WTC11 (cell line): ENCODE measurements at regions not wholly inside any gene's neighbourhood (a gene's known extent, or its start where the extent isn't known, plus 50 kb on each side); places are given as distances from the start of the nearest gene placed in this dataset.

ENCODE experiments used
- ATAC-seq: fragments of 200-7000 bp; cut with Tn5 transposase; 2 replicates; pipeline ENCODE4 v1.10.0; 2021; ENCODE audit warnings: mild to moderate bottlenecking, moderate library complexity
- CTCF ChIA-PET: fragments of 300-600 bp; sonication (Branson Sonifier 250); formaldehyde crosslinking; loops from one replicate; lab custom pipeline; 2021; ENCODE audit warnings: antibody characterized with exemption; lab: Charles Lee
- POLR2A ChIA-PET: fragments of 350-600 bp; sonication (Branson Sonifier 250); formaldehyde crosslinking; loops from one replicate; lab custom pipeline; 2021; ENCODE audit warnings: antibody characterized with exemption; lab: Charles Lee
- DNase-seq: peaks from one replicate; pipeline ENCODE4 v3.0.0; 2021; ENCODE audit warnings: low spot score
- H3K27ac Mint-ChIP-seq: 2 replicates; pipeline ENCODE4 v1.8.0; 2021; ENCODE audit warnings: mixed read lengths
- H3K27me3 Mint-ChIP-seq: 2 replicates; pipeline ENCODE4 v1.8.0; 2021; ENCODE audit warnings: low read depth, mild to moderate bottlenecking, moderate library complexity, mixed read lengths
- H3K36me3 Mint-ChIP-seq: 2 replicates; pipeline ENCODE4 v1.8.0; 2021; ENCODE audit warnings: mixed read lengths
- H3K4me1 Mint-ChIP-seq: 2 replicates; pipeline ENCODE4 v1.8.0; 2022; ENCODE audit warnings: mixed read lengths
- H3K4me3 Mint-ChIP-seq: 2 replicates; pipeline ENCODE4 v1.8.0; 2021; ENCODE audit warnings: mild to moderate bottlenecking, moderate library complexity, mixed read lengths
- H3K9me3 Mint-ChIP-seq: 2 replicates; pipeline ENCODE4 v1.8.0; 2021; ENCODE audit warnings: mixed read lengths
- CREM ChIP-seq: sonication (generic); formaldehyde crosslinking; IDR thresholded peaks from 2 replicates; pipeline ENCODE4 v1.8.1; 2022; ENCODE audit warnings: mild to moderate bottlenecking, missing genetic modification reagents, moderate library complexity
- IRF1 ChIP-seq: sonication (generic); formaldehyde crosslinking; IDR thresholded peaks from 2 replicates; pipeline ENCODE4 v1.8.0; 2023; ENCODE audit warnings: missing genetic modification reagents
- IRF2 ChIP-seq: sonication (generic); formaldehyde crosslinking; IDR thresholded peaks from 2 replicates; pipeline ENCODE4 v1.8.0; 2022; ENCODE audit warnings: low read depth, missing genetic modification reagents, borderline replicate concordance
- JAZF1 ChIP-seq: fragments of 250-450 bp; sonication (Bioruptor Pico); IDR thresholded peaks from 2 replicates; pipeline ENCODE4 v1.9.0; 2021; ENCODE audit warnings: moderate library complexity, mild to moderate bottlenecking, inconsistent platforms
- MXD4 ChIP-seq: fragments of 250-450 bp; sonication (Bioruptor Pico); IDR thresholded peaks from 2 replicates; pipeline ENCODE4 v1.8.0; 2021; ENCODE audit warnings: mild to moderate bottlenecking, moderate library complexity, borderline replicate concordance
- NFYB ChIP-seq: sonication (generic); formaldehyde crosslinking; conservative IDR thresholded peaks from 2 replicates; pipeline ENCODE4 v1.8.0; 2022; ENCODE audit warnings: low read depth, missing genetic modification reagents
- NR1H2 ChIP-seq: sonication (generic); formaldehyde crosslinking; IDR thresholded peaks from 2 replicates; pipeline ENCODE4 v1.9.0; 2021; ENCODE audit warnings: mild to moderate bottlenecking, moderate library complexity, missing genetic modification reagents
- PRDM15 ChIP-seq: sonication (generic); formaldehyde crosslinking; IDR thresholded peaks from 2 replicates; pipeline ENCODE4 v1.8.0; 2022; ENCODE audit warnings: missing genetic modification reagents
- RELA ChIP-seq: sonication (generic); formaldehyde crosslinking; IDR thresholded peaks from 2 replicates; pipeline ENCODE4 v1.8.1; 2022; ENCODE audit warnings: missing genetic modification reagents, mild to moderate bottlenecking, borderline replicate concordance
- SMAD3 ChIP-seq: sonication (generic); formaldehyde crosslinking; IDR thresholded peaks from 2 replicates; pipeline ENCODE4 v1.8.0; 2022; ENCODE audit warnings: missing genetic modification reagents, mild to moderate bottlenecking, borderline replicate concordance
- SOX15 ChIP-seq: fragments of 250-450 bp; sonication (Bioruptor Pico); IDR thresholded peaks from 2 replicates; pipeline ENCODE4 v1.9.0; 2021; ENCODE audit warnings: mild to moderate bottlenecking
- TEAD4 ChIP-seq: sonication (generic); formaldehyde crosslinking; IDR thresholded peaks from 2 replicates; pipeline ENCODE4 v1.8.0; 2022; ENCODE audit warnings: mild to moderate bottlenecking, missing genetic modification reagents
- ZNF281 ChIP-seq: sonication (generic); formaldehyde crosslinking; IDR thresholded peaks from 2 replicates; pipeline ENCODE4 v1.8.0; 2023; ENCODE audit warnings: mild to moderate bottlenecking, missing genetic modification reagents
- ZNF512 ChIP-seq: sonication (generic); formaldehyde crosslinking; IDR thresholded peaks from 2 replicates; pipeline ENCODE4 v1.8.1; 2022; ENCODE audit warnings: missing genetic modification reagents, borderline replicate concordance
- TF ChIP-seq, protein P1 (sequence below): fragments of 250-450 bp; sonication (Bioruptor Pico); IDR thresholded peaks from 2 replicates; pipeline ENCODE4 v1.9.0; 2021; ENCODE audit warnings: mild to moderate bottlenecking
- TF ChIP-seq, protein P2 (sequence below): sonication (generic); formaldehyde crosslinking; IDR thresholded peaks from 2 replicates; pipeline ENCODE4 v1.8.0; 2022; ENCODE audit warnings: mild to moderate bottlenecking, missing genetic modification reagents

DNA sequence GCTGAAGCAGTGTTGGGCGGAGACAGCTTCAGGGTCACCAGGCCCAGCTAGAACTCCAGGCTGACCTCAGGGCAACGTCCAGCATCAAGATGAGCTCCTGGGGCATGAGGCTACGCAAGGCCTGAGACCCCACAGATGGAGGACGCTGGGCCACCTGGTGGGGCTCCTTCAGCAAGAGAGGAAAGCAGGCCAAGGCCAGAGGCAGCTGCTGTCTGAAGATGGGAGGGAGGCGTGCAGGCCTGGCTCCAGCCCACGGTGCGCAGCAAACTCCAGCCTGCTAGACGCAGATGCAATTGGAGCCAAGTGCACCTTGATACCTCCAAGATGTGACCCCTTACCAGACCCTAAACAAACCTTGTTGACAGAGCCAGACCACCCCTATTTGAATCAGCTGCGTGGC is 220.9 kb upstream of the RREB1 start:
- CTCF ChIA-PET: interaction anchor here (0.9 kb wide), 1 partner anchor 190 kb away, joined by 4 read pairs; no protein-coding TSS in a partner anchor

More for the DNA sequence above, 220.9 kb upstream of the RREB1 start:
- no peak overlapping the region for H3K4me3 Mint-ChIP-seq
- H3K36me3 Mint-ChIP-seq: no peaks in the 10 kb centered on the region
- POLR2A ChIA-PET: no interaction called here
- DNase-seq (no peak), ATAC-seq (no peak)
- peaks cover 40% of the 10 kb centered on the region for H3K4me1 Mint-ChIP-seq
- no peaks in the 10 kb centered on the region for H3K27me3 Mint-ChIP-seq
- no peak overlapping the region for H3K27ac Mint-ChIP-seq
- TF ChIP-seq CREM: no peak
- TF ChIP-seq, protein P1, sequence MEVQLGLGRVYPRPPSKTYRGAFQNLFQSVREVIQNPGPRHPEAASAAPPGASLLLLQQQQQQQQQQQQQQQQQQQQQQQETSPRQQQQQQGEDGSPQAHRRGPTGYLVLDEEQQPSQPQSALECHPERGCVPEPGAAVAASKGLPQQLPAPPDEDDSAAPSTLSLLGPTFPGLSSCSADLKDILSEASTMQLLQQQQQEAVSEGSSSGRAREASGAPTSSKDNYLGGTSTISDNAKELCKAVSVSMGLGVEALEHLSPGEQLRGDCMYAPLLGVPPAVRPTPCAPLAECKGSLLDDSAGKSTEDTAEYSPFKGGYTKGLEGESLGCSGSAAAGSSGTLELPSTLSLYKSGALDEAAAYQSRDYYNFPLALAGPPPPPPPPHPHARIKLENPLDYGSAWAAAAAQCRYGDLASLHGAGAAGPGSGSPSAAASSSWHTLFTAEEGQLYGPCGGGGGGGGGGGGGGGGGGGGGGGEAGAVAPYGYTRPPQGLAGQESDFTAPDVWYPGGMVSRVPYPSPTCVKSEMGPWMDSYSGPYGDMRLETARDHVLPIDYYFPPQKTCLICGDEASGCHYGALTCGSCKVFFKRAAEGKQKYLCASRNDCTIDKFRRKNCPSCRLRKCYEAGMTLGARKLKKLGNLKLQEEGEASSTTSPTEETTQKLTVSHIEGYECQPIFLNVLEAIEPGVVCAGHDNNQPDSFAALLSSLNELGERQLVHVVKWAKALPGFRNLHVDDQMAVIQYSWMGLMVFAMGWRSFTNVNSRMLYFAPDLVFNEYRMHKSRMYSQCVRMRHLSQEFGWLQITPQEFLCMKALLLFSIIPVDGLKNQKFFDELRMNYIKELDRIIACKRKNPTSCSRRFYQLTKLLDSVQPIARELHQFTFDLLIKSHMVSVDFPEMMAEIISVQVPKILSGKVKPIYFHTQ (CRISPR knock-in tag): no peak
- TF ChIP-seq MXD4 (CRISPR knock-in tag): no peak
- TF ChIP-seq ZNF281 (CRISPR knock-in tag): no peak
- TF ChIP-seq SMAD3 (CRISPR knock-in tag): no peak
- no peak for TF ChIP-seq IRF2 (CRISPR knock-in tag)
- TF ChIP-seq ZNF512: no peak
- TF ChIP-seq, protein P2, sequence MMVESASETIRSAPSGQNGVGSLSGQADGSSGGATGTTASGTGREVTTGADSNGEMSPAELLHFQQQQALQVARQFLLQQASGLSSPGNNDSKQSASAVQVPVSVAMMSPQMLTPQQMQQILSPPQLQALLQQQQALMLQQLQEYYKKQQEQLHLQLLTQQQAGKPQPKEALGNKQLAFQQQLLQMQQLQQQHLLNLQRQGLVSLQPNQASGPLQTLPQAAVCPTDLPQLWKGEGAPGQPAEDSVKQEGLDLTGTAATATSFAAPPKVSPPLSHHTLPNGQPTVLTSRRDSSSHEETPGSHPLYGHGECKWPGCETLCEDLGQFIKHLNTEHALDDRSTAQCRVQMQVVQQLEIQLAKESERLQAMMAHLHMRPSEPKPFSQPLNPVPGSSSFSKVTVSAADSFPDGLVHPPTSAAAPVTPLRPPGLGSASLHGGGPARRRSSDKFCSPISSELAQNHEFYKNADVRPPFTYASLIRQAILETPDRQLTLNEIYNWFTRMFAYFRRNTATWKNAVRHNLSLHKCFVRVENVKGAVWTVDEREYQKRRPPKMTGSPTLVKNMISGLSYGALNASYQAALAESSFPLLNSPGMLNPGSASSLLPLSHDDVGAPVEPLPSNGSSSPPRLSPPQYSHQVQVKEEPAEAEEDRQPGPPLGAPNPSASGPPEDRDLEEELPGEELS: no peak
- no peak for TF ChIP-seq SOX15 (CRISPR knock-in tag)
- TF ChIP-seq PRDM15: no peak
- TF ChIP-seq NFYB (CRISPR knock-in tag): no peak
- no peak for TF ChIP-seq TEAD4 (CRISPR knock-in tag)
- TF ChIP-seq NR1H2: no peak
- no peak for TF ChIP-seq JAZF1
- no peak for TF ChIP-seq IRF1 (CRISPR knock-in tag)
- no peak for TF ChIP-seq RELA (CRISPR knock-in tag)
- TF ChIP-seq, all 79 proteins: peak for 0
- H3K9me3 Mint-ChIP-seq: no peaks in the 10 kb centered on the region
